SK-N-SH (cell line): ENCODE measurements at regions not wholly inside any gene's neighbourhood (a gene's known extent, or its start where the extent isn't known, plus 50 kb on each side); places are given as distances from the start of the nearest gene placed in this dataset.

Experiments used
- CTCF ChIA-PET: fragments of 300-600, 350-600 bp; formaldehyde crosslinking; extraction: SDS; loops from one replicate; lab custom pipeline; 2021; lab: Yijun Ruan, JAX
- POLR2A ChIA-PET: fragments of 350-600 bp; sonication (Branson Sonifier 250); formaldehyde crosslinking; extraction: SDS; loops from one replicate; lab custom pipeline; 2020; ENCODE audit warnings: antibody characterized with exemption, inconsistent platforms; lab: Yijun Ruan, JAX
- DNase-seq: peaks from one replicate; pipeline ENCODE4 v3.0.0; 2012
- H2AFZ ChIP-seq: fragments of 200-600 bp; sonication (generic); 2 replicates; pipeline ENCODE4 v1.8.1; 2016; ENCODE audit warnings: antibody characterized with exemption, mild to moderate bottlenecking, low read depth
- H3F3A ChIP-seq: fragments of 200-600 bp; sonication (generic); replicated peaks from 2 replicates; pipeline ENCODE3; 2016; ENCODE audit warnings: antibody characterized with exemption, mild to moderate bottlenecking; ENCODE audit not compliant: insufficient read depth
- H3K27ac ChIP-seq, 2 experiments: fragments of 200-500 bp in 1 of 2; fragments of 200-600 bp in 1 of 2; sonication (Bioruptor generic) in 1 of 2; sonication (generic), shearing (Covaris generic) in 1 of 2; 2 replicates each; pipeline versions ENCODE4 v1.5.1 to v1.6.1; 2014 to 2016; ENCODE audit warnings: low read depth in 2 of 2, inconsistent platforms in 1 of 2, low read length in 1 of 2, mild to moderate bottlenecking in 1 of 2, mixed read lengths in 1 of 2
- H3K27me3 ChIP-seq: fragments of 200-600 bp; sonication (generic), shearing (Covaris generic); 2 replicates; pipeline ENCODE4 v1.6.1; 2016; ENCODE audit warnings: mixed run types; ENCODE audit not compliant: insufficient read depth
- H3K36me3 ChIP-seq, 2 experiments: fragments of 200-500 bp in 1 of 2; fragments of 200-600 bp in 1 of 2; sonication (Bioruptor generic) in 1 of 2; sonication (generic) in 1 of 2; replicated peaks in 1 of 2; 2 replicates each; pipeline versions ENCODE3 to v1.5.1; 2014 to 2016; ENCODE audit warnings: low read length in 1 of 2, mild to moderate bottlenecking in 1 of 2; ENCODE audit not compliant: insufficient read depth in 2 of 2, control insufficient read depth in 1 of 2
- H3K4me1 ChIP-seq, 2 experiments: fragments of 200-500 bp in 1 of 2; fragments of 200-600 bp in 1 of 2; sonication (Bioruptor generic) in 1 of 2; sonication (generic), shearing (Covaris generic) in 1 of 2; 2 replicates each; pipeline versions ENCODE4 v1.5.1 to v1.6.1; 2014 to 2016; ENCODE audit warnings: low read depth in 1 of 2, low read length in 1 of 2, mixed run types in 1 of 2; ENCODE audit not compliant: insufficient read depth in 2 of 2, control insufficient read depth in 1 of 2
- H3K4me2 ChIP-seq: fragments of 200-600 bp; sonication (generic), shearing (Covaris generic); 2 replicates; pipeline ENCODE4 v1.6.1; 2017; ENCODE audit warnings: mixed run types
- H3K4me3 ChIP-seq, 2 experiments: fragments of 200-500 bp in 1 of 2; fragments of 200-600 bp in 1 of 2; sonication (Bioruptor generic) in 1 of 2; sonication (generic), shearing (Covaris generic) in 1 of 2; 2 replicates each; pipeline versions ENCODE4 v1.5.1 to v1.8.1; 2014 to 2016; ENCODE audit warnings: low read depth in 2 of 2, inconsistent platforms in 1 of 2, low read length in 1 of 2, mild to moderate bottlenecking in 1 of 2, mixed read lengths in 1 of 2, moderate library complexity in 1 of 2
- H3K79me2 ChIP-seq: fragments of 200-600 bp; sonication (generic); 2 replicates; pipeline ENCODE4 v1.8.1; 2017; ENCODE audit warnings: mild to moderate bottlenecking; ENCODE audit not compliant: insufficient read depth
- H3K9ac ChIP-seq: fragments of 200-600 bp; sonication (generic); 2 replicates; pipeline ENCODE4 v1.6.1; 2017; ENCODE audit warnings: mixed run types
- H3K9me2 ChIP-seq: fragments of 200-600 bp; sonication (generic); 2 replicates; pipeline ENCODE4 v1.6.1; 2017; ENCODE audit warnings: mixed run types
- H3K9me3 ChIP-seq: fragments of 200-600 bp; sonication (generic); 2 replicates; pipeline ENCODE4 v1.6.1; 2017; ENCODE audit warnings: mixed run types, mild to moderate bottlenecking, moderate library complexity
- H4K20me1 ChIP-seq: fragments of 200-600 bp; sonication (generic); 2 replicates; pipeline ENCODE4 v1.6.1; 2017; ENCODE audit warnings: mild to moderate bottlenecking, mixed run types; ENCODE audit not compliant: insufficient read depth
- CHD2 ChIP-seq: fragments of 150-350 bp; IDR thresholded peaks from 2 replicates; pipeline ENCODE4 v1.6.1; 2018; ENCODE audit warnings: low read length; ENCODE audit not compliant: partially characterized antibody
- CTCF ChIP-seq: fragments of 200-600 bp; sonication (generic); IDR thresholded peaks from 2 replicates; pipeline ENCODE4 v1.6.1; 2017; ENCODE audit warnings: antibody characterized with exemption, mild to moderate bottlenecking, moderate library complexity
- ELF1 ChIP-seq: IDR thresholded peaks from 2 replicates; pipeline ENCODE4 v1.4.0; 2012
- EZH2phosphoT487 ChIP-seq: fragments of 200-600 bp; sonication (generic); IDR thresholded peaks from 2 replicates; pipeline ENCODE4 v1.6.1; 2017; ENCODE audit warnings: low read depth, mixed run types, mild to moderate bottlenecking, antibody characterized with exemption, moderate library complexity, borderline replicate concordance
- FOSL2 ChIP-seq: IDR thresholded peaks from 2 replicates; pipeline ENCODE4 v1.4.0; 2012; ENCODE audit warnings: low read depth, mild to moderate bottlenecking, moderate library complexity, borderline replicate concordance
- MEF2A ChIP-seq: IDR thresholded peaks from 2 replicates; pipeline ENCODE4 v1.4.0; 2012; ENCODE audit warnings: low read depth, borderline replicate concordance
- NRF1 ChIP-seq: IDR thresholded peaks from 2 replicates; pipeline ENCODE4 v1.6.1; 2012; ENCODE audit warnings: low read depth, mild to moderate bottlenecking, low read length
- PBX3 ChIP-seq: IDR thresholded peaks from 2 replicates; pipeline ENCODE4; 2012
- RAD21 ChIP-seq: IDR thresholded peaks from 2 replicates; pipeline ENCODE4 v1.6.1; 2012; ENCODE audit warnings: mild to moderate bottlenecking, low read length
- REST ChIP-seq: IDR thresholded peaks from 2 replicates; pipeline ENCODE4 v1.6.1; 2012; ENCODE audit warnings: mild to moderate bottlenecking, low read depth, low read length, moderate library complexity
- RXRA ChIP-seq: IDR thresholded peaks from 2 replicates; pipeline ENCODE4 v1.4.0; 2012; ENCODE audit warnings: low read depth, mild to moderate bottlenecking, borderline replicate concordance
- TAF1 ChIP-seq: IDR thresholded peaks from 2 replicates; pipeline ENCODE4 v1.6.1; 2012; ENCODE audit warnings: low read depth, mild to moderate bottlenecking, low read length, moderate library complexity, borderline replicate concordance
- TEAD4 ChIP-seq: IDR thresholded peaks from 2 replicates; pipeline ENCODE4 v1.4.0; 2012; ENCODE audit warnings: mild to moderate bottlenecking, borderline replicate concordance; ENCODE audit not compliant: insufficient read depth
- USF1 ChIP-seq: IDR thresholded peaks from 2 replicates; pipeline ENCODE4 v1.4.0; 2012; ENCODE audit warnings: low read depth, borderline replicate concordance
- YY1 ChIP-seq: IDR thresholded peaks from 2 replicates; pipeline ENCODE4 v1.4.0; 2012; ENCODE audit warnings: low read depth, mild to moderate bottlenecking
- WGBS: methylation state at CpG from one replicate; pipeline ENCODE4 v1.1.6; 2017; ENCODE audit warnings: low lambda C conversion rate; 5-methylcytosine and 5-hydroxymethylcytosine counted together

GRCh38 chr22:48826546-48826945 lies 1001.1 kb downstream of the BRD1 start:
- no peaks in the 10 kb centered on the region for H3F3A ChIP-seq
- H3K27me3 ChIP-seq = no peaks in the 10 kb centered on the region
- H3K4me3 ChIP-seq = no peak overlapping the region
- no peak overlapping the region for H3K4me2 ChIP-seq
- TF ChIP-seq NRF1 (no peak), TEAD4 (no peak), CTCF (no peak), EZH2phosphoT487 (no peak), YY1 (no peak), CHD2 (no peak), USF1 (no peak), FOSL2 (no peak), REST (no peak), RXRA (no peak), ELF1 (no peak), RAD21 (no peak), PBX3 (no peak), MEF2A (no peak), TAF1 (no peak)
- 8% methylated on average over 2 of the region's 9 CpGs for WGBS
- H3K9me3 ChIP-seq = no peaks in the 10 kb centered on the region
- no peak overlapping the region for H2AFZ ChIP-seq
- ChIA-PET CTCF (no interaction called here), POLR2A (no interaction called here)
- no peaks in the 10 kb centered on the region for H3K4me1 ChIP-seq
- no peaks in the 10 kb centered on the region for H3K36me3 ChIP-seq
- no peak for DNase-seq
- no peak overlapping the region for H3K9ac ChIP-seq
- H3K79me2 ChIP-seq = no peaks in the 10 kb centered on the region
- no peaks in the 10 kb centered on the region for H3K9me2 ChIP-seq
- H4K20me1 ChIP-seq = no peaks in the 10 kb centered on the region
- H3K27ac ChIP-seq = no peak overlapping the region
